PC-9 (cell line): ENCODE measurements at regions not wholly inside any gene's neighbourhood (a gene's known extent, or its start where the extent isn't known, plus 50 kb on each side); places are given as distances from the start of the nearest gene placed in this dataset.

Experiments
- BruUV-seq: library from RNA; stranded (reverse); fragments of 400-500 nt; replicated peaks from 2 replicates; lab custom pipeline; 2021; lab: Mats Ljungman, UMichigan
- CTCF ChIA-PET: fragments of 300-600 bp; sonication (Branson Sonifier 250); formaldehyde crosslinking; loops from one replicate; lab custom pipeline; 2022; ENCODE audit warnings: antibody characterized with exemption; lab: Charles Lee
- POLR2A ChIA-PET: fragments of 300-600 bp; sonication (Branson Sonifier 250); formaldehyde crosslinking; loops from one replicate; lab custom pipeline; 2022; ENCODE audit warnings: antibody characterized with exemption; ENCODE audit not compliant: unreplicated experiment; lab: Charles Lee
- DNase-seq, 2 experiments: peaks; one replicate each; pipeline versions ENCODE4 v3.0.0 to v3.0.0-alpha.2; 2015 to 2022; ENCODE audit warnings: mixed read lengths in 1 of 2
- H2AFZ ChIP-seq: fragments of 200-600 bp; sonication (generic); 2 replicates; pipeline ENCODE4 v1.8.1; 2017; ENCODE audit warnings: antibody characterized with exemption
- H3F3A ChIP-seq: fragments of 200-600 bp; sonication (generic); 2 replicates; pipeline ENCODE4 v1.8.1; 2017; ENCODE audit warnings: antibody characterized with exemption, mild to moderate bottlenecking, low read depth; ENCODE audit not compliant: insufficient read depth
- H3K27ac ChIP-seq: fragments of 200-600 bp; sonication (generic); 2 replicates; pipeline ENCODE4 v1.6.1; 2016; ENCODE audit warnings: mixed run types
- H3K27me3 ChIP-seq: fragments of 200-600 bp; sonication (generic); 2 replicates; pipeline ENCODE4 v1.6.1; 2016; ENCODE audit warnings: low read depth, mixed run types; ENCODE audit not compliant: insufficient read depth
- H3K36me3 ChIP-seq: fragments of 200-600 bp; sonication (generic); 2 replicates; pipeline ENCODE4 v1.6.1; 2016; ENCODE audit warnings: low read depth, mixed run types
- H3K4me1 ChIP-seq: fragments of 200-600 bp; sonication (generic); replicated peaks from 2 replicates; pipeline ENCODE4 v1.6.1; 2016; ENCODE audit warnings: mixed run types; ENCODE audit not compliant: insufficient read depth
- H3K4me2 ChIP-seq: fragments of 200-600 bp; sonication (generic); 2 replicates; pipeline ENCODE4 v1.6.1; 2017; ENCODE audit warnings: mixed run types
- H3K4me3 ChIP-seq: fragments of 200-600 bp; sonication (generic); 2 replicates; pipeline ENCODE4 v1.6.1; 2016; ENCODE audit warnings: mixed run types
- H3K79me2 ChIP-seq: fragments of 200-600 bp; sonication (generic); 2 replicates; pipeline ENCODE4 v1.6.1; 2017; ENCODE audit warnings: low read depth, mixed run types
- H3K9me2 ChIP-seq: fragments of 200-600 bp; sonication (generic); 2 replicates; pipeline ENCODE4 v1.8.1; 2017; ENCODE audit warnings: mild to moderate bottlenecking; ENCODE audit not compliant: insufficient read depth
- H3K9me3 ChIP-seq: fragments of 200-600 bp; sonication (generic); 2 replicates; pipeline ENCODE4 v1.8.1; 2016; ENCODE audit warnings: low read depth; ENCODE audit not compliant: insufficient read depth
- H4K20me1 ChIP-seq: fragments of 200-600 bp; sonication (generic); 2 replicates; pipeline ENCODE4 v1.8.1; 2017; ENCODE audit not compliant: insufficient read depth
- EZH2 ChIP-seq: fragments of 200-600 bp; sonication (generic); IDR thresholded peaks from 2 replicates; pipeline ENCODE4 v1.8.0; 2017; ENCODE audit warnings: antibody characterized with exemption, low read depth
- intact Hi-C: fragments of 100-400 bp; cut with micrococcal nuclease; formaldehyde crosslinking; loops from one replicate; pipeline ENCODE4 v1.10.0; 2022; ENCODE audit not compliant: unreplicated experiment
- TF ChIP-seq, protein P1 (sequence below): fragments of 200-600 bp; sonication (generic); conservative IDR thresholded peaks from 2 replicates; pipeline ENCODE4 v1.6.1; 2017; ENCODE audit warnings: mixed run types, antibody characterized with exemption, mild to moderate bottlenecking, moderate library complexity

DNA sequence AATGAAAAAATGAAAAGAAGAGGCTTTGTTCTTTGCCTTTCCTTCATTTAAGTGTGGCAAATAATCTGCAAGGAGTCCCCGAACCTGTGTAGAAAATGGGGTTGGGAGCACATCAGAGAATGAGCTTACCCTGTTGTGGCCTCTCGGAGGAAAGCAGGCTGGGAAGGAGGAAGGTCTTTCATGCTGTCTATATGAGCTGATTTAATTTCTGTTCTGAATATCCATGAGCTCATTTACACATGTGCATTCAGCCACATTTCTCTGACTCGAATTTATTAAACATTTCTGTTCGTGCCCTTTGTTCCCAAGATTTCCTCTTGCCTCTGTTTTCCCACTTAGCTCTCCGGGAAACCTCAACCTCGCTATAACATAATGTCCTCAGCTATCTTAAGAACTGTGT, 584.4 kb upstream of the CDH4 start:
- H4K20me1 ChIP-seq: no peaks in the 10 kb centered on the region
- no peaks in the 10 kb centered on the region for H3K4me1 ChIP-seq
- H3K4me3 ChIP-seq: no peak overlapping the region
- no peak overlapping the region for H2AFZ ChIP-seq
- H3K4me2 ChIP-seq: no peak overlapping the region
- no peaks in the 10 kb centered on the region for H3F3A ChIP-seq
- H3K9me3 ChIP-seq: no peaks in the 10 kb centered on the region
- H3K27ac ChIP-seq: no peak overlapping the region
- ChIA-PET POLR2A (no interaction called here), CTCF (no interaction called here)
- H3K27me3 ChIP-seq: peaks cover 46% of the 10 kb centered on the region
- DNase-seq: no peak
- intact Hi-C loops: no loop called here
- no peaks in the 10 kb centered on the region for H3K9me2 ChIP-seq
- TF ChIP-seq EZH2: no peak
- TF ChIP-seq, protein P1, sequence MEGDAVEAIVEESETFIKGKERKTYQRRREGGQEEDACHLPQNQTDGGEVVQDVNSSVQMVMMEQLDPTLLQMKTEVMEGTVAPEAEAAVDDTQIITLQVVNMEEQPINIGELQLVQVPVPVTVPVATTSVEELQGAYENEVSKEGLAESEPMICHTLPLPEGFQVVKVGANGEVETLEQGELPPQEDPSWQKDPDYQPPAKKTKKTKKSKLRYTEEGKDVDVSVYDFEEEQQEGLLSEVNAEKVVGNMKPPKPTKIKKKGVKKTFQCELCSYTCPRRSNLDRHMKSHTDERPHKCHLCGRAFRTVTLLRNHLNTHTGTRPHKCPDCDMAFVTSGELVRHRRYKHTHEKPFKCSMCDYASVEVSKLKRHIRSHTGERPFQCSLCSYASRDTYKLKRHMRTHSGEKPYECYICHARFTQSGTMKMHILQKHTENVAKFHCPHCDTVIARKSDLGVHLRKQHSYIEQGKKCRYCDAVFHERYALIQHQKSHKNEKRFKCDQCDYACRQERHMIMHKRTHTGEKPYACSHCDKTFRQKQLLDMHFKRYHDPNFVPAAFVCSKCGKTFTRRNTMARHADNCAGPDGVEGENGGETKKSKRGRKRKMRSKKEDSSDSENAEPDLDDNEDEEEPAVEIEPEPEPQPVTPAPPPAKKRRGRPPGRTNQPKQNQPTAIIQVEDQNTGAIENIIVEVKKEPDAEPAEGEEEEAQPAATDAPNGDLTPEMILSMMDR: no peak
- no TSS peak for BruUV-seq
- H3K36me3 ChIP-seq: no peaks in the 10 kb centered on the region
- no peaks in the 10 kb centered on the region for H3K79me2 ChIP-seq

DNA sequence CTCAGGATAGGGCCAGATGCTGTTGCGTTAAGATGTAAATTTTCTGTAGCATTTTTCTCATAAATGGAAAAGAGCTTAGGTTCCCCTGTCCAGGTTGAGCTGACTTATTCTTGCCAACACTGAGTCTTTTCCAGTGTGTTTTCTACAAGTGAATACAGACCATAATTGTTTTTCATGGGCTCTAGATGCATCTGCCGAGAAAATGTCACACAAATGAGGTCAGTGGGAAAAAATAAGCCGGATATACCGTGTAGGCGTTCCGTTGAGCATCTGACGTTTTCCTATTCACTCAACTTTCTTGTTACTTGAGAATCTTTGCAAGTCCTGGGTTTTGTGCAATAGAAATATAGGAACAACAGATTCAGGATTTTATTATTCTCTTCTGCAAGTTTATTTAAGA, 582.9 kb upstream of the CDH4 start:
- CTCF ChIA-PET: no interaction called here
- no peak overlapping the region for H3K27ac ChIP-seq
- H3K79me2 ChIP-seq: no peaks in the 10 kb centered on the region
- BruUV-seq: no TSS peak
- no peaks in the 10 kb centered on the region for H3F3A ChIP-seq
- H3K4me3 ChIP-seq: no peak overlapping the region
- H2AFZ ChIP-seq: no peak overlapping the region
- H3K9me3 ChIP-seq: no peaks in the 10 kb centered on the region
- H3K9me2 ChIP-seq: no peaks in the 10 kb centered on the region
- no peaks in the 10 kb centered on the region for H3K36me3 ChIP-seq
- H3K4me1 ChIP-seq: no peaks in the 10 kb centered on the region
- POLR2A ChIA-PET: no interaction called here
- peaks cover 52% of the 10 kb centered on the region for H3K27me3 ChIP-seq
- intact Hi-C loops: no loop called here
- H4K20me1 ChIP-seq: no peaks in the 10 kb centered on the region
- DNase-seq: no peak
- H3K4me2 ChIP-seq: no peak overlapping the region
- no peak for TF ChIP-seq EZH2
- TF ChIP-seq, protein P1: no peak

DNA sequence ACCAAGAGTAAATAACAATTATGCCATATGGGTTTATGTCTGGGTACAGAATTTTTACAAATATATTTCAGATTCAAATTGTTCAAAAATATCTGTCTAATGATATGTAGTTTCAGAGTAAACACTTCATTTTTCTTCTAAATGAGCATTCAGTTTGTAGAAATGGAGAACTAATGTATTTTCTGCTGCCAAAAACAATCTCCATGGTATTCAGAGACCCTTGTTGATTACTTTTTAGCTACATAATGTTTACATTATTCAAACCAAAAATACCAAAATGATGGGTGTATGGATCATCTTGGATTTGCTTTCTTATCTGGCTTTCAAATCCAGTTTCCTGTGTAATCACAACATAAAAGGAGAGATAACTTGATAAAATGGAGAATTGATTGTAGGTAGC, 576.0 kb upstream of the CDH4 start:
- Histone ChIP-seq H3K4me1 (no peaks in the 10 kb centered on the region), H3K4me3 (no peak overlapping the region), H3K36me3 (no peaks in the 10 kb centered on the region), H3K4me2 (no peak overlapping the region), H3K9me2 (no peaks in the 10 kb centered on the region), H3K27me3 (peaks cover 57% of the 10 kb centered on the region), H4K20me1 (no peaks in the 10 kb centered on the region), H3K27ac (no peak overlapping the region), H2AFZ (no peak overlapping the region), H3F3A (no peaks in the 10 kb centered on the region), H3K79me2 (no peaks in the 10 kb centered on the region), H3K9me3 (no peaks in the 10 kb centered on the region; the same call in 1 of the 2 replicates)
- TF ChIP-seq EZH2: no peak
- TF ChIP-seq, protein P1: no peak
- BruUV-seq: no TSS peak
- DNase-seq: no peak
- ChIA-PET POLR2A (no interaction called here), CTCF (no interaction called here)
- intact Hi-C loops: no loop called here
